AG09319 (cell line): ENCODE measurements at regions not wholly inside any gene's neighbourhood (a gene's known extent, or its start where the extent isn't known, plus 50 kb on each side); places are given as distances from the start of the nearest gene placed in this dataset.

Source experiments
- DNase-seq: peaks from one replicate; pipeline ENCODE4 v3.0.0-alpha.2; 2010; ENCODE audit warnings: low read depth; ENCODE audit errors: extremely low read depth
- TF ChIP-seq, protein P1 (sequence below): IDR thresholded peaks from 2 replicates; pipeline ENCODE4 v1.5.1; 2011; ENCODE audit warnings: low read depth, mild to moderate bottlenecking, inconsistent platforms, low read length, moderate library complexity

DNA sequence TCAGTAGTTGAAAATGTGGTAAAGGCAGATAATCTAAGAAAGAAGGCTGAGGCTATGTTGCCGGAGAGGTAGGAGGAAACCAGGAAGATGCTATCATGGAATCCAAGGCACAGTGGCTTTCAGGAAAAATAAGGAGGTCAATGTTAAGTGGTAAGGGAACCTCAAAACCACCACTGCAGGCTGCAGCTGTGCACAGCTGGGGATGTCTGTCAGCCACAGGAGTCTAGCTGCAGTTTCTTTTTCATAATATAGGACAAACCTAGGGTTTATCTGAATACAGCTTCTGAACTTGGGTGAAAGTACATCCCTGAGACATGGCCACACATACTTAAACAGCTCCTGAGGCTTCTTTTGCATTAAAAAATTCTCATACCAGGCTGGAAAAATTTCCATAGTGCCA, 93.9 kb downstream of the SLC5A7 start:
- TF ChIP-seq, protein P1, sequence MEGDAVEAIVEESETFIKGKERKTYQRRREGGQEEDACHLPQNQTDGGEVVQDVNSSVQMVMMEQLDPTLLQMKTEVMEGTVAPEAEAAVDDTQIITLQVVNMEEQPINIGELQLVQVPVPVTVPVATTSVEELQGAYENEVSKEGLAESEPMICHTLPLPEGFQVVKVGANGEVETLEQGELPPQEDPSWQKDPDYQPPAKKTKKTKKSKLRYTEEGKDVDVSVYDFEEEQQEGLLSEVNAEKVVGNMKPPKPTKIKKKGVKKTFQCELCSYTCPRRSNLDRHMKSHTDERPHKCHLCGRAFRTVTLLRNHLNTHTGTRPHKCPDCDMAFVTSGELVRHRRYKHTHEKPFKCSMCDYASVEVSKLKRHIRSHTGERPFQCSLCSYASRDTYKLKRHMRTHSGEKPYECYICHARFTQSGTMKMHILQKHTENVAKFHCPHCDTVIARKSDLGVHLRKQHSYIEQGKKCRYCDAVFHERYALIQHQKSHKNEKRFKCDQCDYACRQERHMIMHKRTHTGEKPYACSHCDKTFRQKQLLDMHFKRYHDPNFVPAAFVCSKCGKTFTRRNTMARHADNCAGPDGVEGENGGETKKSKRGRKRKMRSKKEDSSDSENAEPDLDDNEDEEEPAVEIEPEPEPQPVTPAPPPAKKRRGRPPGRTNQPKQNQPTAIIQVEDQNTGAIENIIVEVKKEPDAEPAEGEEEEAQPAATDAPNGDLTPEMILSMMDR, result no peak
- DNase-seq, result no peak

DNA sequence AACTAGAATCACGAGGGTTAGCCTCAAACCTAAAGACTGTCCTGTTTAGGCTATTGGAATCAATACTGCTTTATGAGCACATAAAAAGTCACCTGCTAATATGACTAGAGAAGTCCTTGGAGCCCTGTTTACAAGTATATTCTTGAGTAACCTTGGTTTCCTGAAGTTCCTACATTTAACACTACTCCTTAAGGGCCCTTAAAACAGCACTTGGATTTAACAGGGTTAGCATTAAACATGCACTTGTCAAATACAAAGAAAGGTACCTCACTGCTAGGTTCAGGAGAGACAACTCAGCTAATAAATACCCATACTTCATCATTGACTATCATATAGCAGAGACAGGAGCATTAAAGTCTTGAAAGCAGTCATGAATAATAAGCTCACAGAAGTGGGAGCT, 96.7 kb downstream of the SLC5A7 start:
- DNase-seq, result no peak
- TF ChIP-seq, protein P1, result no peak

DNA sequence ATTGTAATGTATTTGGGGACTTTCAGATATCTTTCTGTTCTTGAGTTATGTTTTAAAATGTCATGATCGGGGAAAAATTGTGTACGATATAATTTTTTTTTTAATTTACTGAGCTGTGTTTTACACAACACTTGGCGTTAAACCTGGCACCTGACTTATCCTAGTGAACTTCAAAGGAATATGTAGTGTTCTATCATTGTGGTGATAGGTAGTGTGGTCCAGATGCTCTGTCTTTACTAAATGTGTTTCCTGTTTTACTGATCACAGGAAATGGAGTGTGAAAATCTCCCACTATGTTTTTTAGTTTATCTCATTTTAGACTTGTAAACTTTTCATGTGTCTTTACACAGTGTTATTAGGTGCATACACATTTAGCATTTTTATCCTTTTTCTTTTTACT, 98.0 kb downstream of the SLC5A7 start:
- no peak for DNase-seq
- TF ChIP-seq, protein P1, result no peak

DNA sequence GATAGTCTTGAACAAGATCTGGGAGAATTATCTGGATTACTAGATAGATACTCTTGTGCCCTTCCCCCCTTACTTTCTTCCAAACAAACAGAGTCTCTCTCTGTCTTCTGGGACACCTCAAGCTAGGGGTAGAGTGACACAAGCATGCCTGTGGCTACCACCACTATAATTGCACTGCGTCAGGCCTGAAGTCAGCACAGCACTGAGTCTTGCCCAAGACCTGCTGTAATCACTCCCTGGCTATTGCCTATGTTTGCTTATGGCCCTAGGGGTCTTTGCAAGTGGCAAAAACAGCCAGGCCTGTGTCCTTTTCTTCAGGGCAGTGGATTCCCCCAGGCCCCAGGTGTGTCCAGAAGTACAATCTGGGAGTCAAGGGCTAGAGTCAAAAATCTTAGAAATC, 106.6 kb downstream of the SLC5A7 start:
- no peak for DNase-seq
- TF ChIP-seq, protein P1, result no peak

DNA sequence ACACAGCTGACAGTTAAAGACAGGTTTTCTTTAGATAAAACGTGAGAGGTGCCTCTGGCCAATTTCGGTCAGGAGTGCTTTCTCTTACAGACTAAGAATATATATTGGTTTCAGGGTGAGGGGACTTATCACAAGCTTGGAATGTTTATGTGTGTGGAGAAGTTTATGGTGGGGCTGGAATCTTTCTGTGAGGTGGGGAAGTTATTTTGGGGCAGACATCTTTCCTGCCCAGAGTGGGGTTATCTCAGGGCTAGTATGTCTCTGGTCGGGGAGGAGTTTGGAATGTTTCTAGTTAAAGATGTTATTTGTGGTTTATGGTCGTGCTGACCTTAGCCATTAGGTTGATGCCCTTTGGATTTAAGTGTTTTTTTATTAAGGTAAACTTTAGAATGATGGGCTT, 115.2 kb downstream of the SLC5A7 start:
- no peak for DNase-seq
- TF ChIP-seq, protein P1, result no peak

DNA sequence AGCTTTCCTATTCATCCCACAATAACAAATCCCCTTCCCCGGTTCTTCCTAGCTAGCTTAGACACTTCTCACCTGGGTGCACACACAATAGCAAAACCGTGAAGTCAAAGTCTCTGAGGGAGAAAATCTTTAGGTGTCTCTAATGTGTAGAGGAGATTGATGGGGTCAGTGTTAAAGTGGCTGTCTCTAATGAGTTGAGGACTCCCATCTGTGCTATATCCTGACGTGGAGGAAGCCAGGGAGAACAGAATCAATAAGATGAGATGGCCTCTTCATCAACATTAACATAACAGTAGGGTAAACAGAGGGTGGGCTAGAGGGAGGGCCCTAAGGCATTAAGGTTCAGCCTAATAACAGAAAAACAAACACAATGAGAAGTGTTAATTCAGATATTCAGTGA, 120.4 kb downstream of the SLC5A7 start:
- TF ChIP-seq, protein P1, result no peak
- DNase-seq, result no peak

DNA sequence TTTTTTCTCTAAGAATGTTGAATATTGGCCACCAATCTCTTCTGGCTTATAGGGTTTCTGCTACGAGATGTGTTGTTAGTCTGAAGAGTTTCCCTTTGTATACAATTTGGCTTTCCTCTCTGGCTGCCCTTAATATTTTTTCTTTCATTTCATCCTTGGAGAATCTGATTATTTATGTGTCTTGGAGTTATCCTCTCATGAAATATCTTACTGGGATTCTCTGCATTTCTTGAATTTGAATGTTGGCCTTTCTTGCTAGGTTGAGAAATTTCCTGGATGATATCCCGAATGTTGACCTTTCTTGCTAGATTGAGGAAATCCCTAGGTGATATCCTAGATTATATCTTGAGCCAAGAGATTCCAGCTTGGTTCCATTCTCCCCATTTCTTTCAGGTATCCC, 125.6 kb downstream of the SLC5A7 start:
- DNase-seq, result no peak
- TF ChIP-seq, protein P1, result no peak
